Transverse colon (tissue), 3 donors: ENCODE measurements at regions not wholly inside any gene's neighbourhood (a gene's known extent, or its start where the extent isn't known, plus 50 kb on each side); places are given as distances from the start of the nearest gene placed in this dataset.

Source experiments
- POLR2A ChIP-seq: fragments of 450-650 bp; IDR thresholded peaks from one replicate; pipeline ENCODE4 v1.6.1; 2016; ENCODE audit warnings: antibody characterized with exemption, mild to moderate bottlenecking, moderate library complexity
- TF ChIP-seq, protein P1 (sequence below), 5 experiments: fragments of 200-600 bp in 3 of 5; fragments of 450-650 bp in 2 of 5; sonication (generic) in 3 of 5; IDR thresholded peaks; 1 replicate in 2 of 5; 2 replicates in 3 of 5; pipeline ENCODE4 v1.5.1; 2016 to 2017; ENCODE audit warnings: antibody characterized with exemption in 5 of 5, inconsistent platforms in 3 of 5, mild to moderate bottlenecking in 2 of 5, moderate library complexity in 1 of 5

DNA sequence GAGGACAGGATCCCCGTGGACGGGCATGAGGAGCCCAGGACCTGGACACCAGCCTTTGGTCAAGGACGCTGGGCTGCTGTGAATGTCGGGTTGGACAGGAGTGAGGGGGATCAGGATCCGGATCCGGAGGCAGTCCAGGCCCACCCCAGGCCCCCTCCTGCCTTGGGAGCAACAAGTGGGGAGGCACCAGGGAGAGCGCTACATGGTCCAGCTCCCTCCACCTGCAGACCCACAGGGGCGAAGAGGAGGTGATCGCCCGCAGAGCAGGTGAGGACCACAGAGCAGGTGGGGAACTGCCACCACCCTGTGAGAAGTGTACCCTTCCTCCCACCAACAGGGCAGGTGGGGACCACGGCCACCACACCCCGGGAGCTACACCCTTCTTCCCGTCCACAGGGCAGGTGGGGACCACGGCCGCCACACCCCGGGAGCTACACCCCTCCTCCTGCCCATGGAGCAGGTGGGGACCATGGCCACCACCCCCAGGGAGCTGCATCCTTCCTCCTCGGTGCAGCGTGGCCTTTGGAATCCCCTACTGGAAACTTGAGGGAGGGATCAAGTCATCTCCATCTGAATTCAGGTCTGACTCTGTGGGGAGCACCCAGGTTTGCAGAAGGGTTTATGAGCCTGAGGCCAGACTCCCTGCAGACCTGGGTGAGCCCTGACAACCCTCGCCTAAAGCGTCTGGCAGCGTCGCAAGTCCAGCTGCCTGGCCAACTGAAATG is 141.0 kb downstream of the BRD1 start:
- TF ChIP-seq, protein P1, sequence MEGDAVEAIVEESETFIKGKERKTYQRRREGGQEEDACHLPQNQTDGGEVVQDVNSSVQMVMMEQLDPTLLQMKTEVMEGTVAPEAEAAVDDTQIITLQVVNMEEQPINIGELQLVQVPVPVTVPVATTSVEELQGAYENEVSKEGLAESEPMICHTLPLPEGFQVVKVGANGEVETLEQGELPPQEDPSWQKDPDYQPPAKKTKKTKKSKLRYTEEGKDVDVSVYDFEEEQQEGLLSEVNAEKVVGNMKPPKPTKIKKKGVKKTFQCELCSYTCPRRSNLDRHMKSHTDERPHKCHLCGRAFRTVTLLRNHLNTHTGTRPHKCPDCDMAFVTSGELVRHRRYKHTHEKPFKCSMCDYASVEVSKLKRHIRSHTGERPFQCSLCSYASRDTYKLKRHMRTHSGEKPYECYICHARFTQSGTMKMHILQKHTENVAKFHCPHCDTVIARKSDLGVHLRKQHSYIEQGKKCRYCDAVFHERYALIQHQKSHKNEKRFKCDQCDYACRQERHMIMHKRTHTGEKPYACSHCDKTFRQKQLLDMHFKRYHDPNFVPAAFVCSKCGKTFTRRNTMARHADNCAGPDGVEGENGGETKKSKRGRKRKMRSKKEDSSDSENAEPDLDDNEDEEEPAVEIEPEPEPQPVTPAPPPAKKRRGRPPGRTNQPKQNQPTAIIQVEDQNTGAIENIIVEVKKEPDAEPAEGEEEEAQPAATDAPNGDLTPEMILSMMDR (IDR thresholded peaks at IDR 0.05): no peak
- no peak for TF ChIP-seq POLR2A
